A673 (cell line): ENCODE measurements at regions not wholly inside any gene's neighbourhood (a gene's known extent, or its start where the extent isn't known, plus 50 kb on each side); places are given as distances from the start of the nearest gene placed in this dataset.

Experiments
- CTCF ChIP-seq: fragments of 300-800, 200-600 bp; sonication (generic); conservative IDR thresholded peaks from 2 replicates; pipeline ENCODE4 v1.5.1; 2017; ENCODE audit warnings: low read depth, mild to moderate bottlenecking, antibody characterized with exemption, low read length, moderate library complexity, mixed read lengths
- EZH2 ChIP-seq: fragments of 200-600 bp; sonication (generic); IDR thresholded peaks from 2 replicates; pipeline ENCODE4 v1.6.1; 2017; ENCODE audit warnings: borderline replicate concordance, low read depth, mild to moderate bottlenecking, mixed read lengths, antibody characterized with exemption, low read length; ENCODE audit not compliant: poor library complexity, severe bottlenecking

GRCh38 chr14:21912367-21912766, 238.7 kb upstream of the OR4E1 start:
- TF ChIP-seq CTCF (no peak), EZH2 (no peak)
